ENCODE measurements at regions not wholly inside any gene's neighbourhood (a gene's known extent, or its start where the extent isn't known, plus 50 kb on each side); places are given as distances from the start of the nearest gene placed in this dataset.

DNA sequence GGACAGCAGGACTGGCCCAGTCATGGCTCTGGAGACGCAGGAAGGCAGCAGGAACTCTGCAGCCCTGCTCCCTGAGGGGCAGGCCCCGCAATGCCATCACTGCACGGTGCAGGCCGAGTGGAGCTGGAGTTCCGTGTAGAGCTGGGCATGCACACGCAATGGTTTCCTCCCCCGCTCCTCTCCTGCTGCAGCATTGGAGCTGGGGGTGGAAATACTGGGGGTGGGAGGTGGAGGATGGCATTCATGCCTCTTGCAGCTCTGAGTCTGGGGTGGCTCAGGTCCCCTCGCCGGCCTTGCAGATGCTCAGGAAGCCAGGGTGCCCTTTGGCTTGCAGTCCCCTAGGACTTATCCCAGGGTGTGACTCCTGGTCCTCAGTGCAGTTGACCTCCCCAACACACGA, 78.3 kb upstream of the ASB18 start:
- no peak for TF ChIP-seq CTCF (IDR thresholded peaks at IDR 0.05)
- no peak for TF ChIP-seq POLR2A (IDR thresholded peaks at IDR 0.05)

Measured in body of pancreas (tissue), 4 donors.